Amniotic stem cell (primary cell): ENCODE measurements at regions not wholly inside any gene's neighbourhood (a gene's known extent, or its start where the extent isn't known, plus 50 kb on each side); places are given as distances from the start of the nearest gene placed in this dataset.

ENCODE experiments used
- DNase-seq: peaks from one replicate; lab custom pipeline; 2025; lab: John Stamatoyannopoulos, UW

- DNase-seq: no peak
Measured at GRCh38 chr4:4637710-4638109, 95.9 kb upstream of the STX18 start.

GRCh38 chr4:4633431-4633830 lies 91.6 kb upstream of the STX18 start:
- DNase-seq: no peak

- DNase-seq: no peak
Measured at GRCh38 chr4:4631150-4631549, 89.3 kb upstream of the STX18 start.

DNA sequence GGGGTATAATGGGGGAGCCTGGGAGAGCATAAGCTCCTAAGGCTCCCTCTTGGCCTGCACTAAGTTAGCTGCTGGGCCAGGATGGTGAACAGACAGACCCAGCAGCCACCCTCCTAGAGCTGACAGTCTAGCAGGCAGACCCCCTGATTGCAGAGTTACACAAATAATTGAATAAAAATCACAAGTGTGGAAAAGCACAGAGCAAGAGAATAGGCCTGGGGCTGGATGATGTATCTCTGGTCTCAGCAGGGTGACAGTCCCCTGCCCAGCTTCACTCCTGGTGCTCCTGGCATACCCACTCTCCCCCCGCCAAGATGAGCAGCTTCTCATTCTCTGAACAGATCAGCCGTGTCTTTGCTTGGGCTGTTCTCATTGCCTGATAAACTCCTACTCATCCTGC lies 86.1 kb upstream of the STX18 start:
- no peak for DNase-seq

- DNase-seq: no peak
Measured at GRCh38 chr4:4627111-4627510, 85.3 kb upstream of the STX18 start.

DNA sequence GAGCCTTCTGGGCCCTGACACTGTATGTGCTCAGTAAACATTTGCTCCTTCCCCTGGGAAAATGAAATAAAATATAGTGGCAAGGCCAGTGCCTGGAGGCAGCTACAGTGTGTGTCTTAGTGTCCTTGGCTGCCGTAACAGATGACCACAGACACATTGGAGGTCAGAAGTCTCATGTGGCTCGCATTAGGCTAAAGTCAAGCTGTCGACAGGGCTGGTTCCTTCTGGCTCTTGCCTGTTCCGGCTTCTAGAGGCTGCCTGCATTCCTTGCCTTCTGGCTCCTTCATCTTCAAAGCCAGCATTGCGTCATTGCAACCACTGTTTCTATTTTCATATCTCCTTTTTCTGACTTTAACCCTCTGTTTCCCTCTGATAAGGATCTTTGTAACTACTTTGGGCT lies 83.6 kb upstream of the STX18 start:
- DNase-seq: no peak

GRCh38 chr4:4624276-4624897 lies 82.5 kb upstream of the STX18 start:
- DNase-seq: no peak

DNA sequence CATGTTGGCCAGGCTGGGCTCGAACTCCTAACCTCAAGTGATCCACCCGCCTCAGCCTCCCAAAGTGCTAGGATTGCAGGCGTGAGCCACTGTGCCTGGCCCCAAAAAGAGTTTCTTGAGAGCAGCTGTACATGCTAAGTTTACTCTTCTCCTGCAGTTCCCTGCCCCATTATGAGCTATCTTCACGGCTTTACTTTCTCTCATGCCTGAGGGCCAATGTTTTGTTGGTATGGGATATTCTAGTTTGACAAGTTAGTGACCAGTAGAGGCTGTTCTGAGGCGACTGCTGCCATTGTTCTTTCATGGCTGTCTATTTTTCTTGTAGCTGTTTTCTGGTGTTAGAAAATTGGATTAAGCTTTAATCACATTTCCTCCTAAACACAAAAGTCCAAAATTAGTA lies 78.0 kb upstream of the STX18 start:
- DNase-seq: no peak

DNA sequence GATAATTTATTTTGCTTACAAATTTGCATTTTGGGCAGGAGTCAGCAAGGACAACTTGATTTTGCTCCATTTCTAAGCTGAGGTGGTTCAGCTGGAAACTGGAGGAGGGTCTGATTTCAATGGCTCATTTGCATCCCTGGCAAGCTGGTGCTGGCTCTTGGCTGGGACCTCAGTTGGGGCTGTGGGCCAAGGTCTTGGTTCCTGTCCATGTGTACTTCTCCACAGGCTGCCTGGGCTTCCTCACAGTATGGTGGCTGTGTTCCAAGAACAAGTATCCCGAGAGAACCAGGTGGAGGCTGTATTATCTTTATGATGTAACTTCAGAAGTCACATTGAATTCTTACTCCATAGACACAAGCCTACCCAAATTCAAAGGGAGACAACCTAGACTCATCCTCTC lies 77.0 kb upstream of the STX18 start:
- no peak for DNase-seq

GRCh38 chr4:4614925-4615678 lies 73.3 kb upstream of the STX18 start:
- DNase-seq: no peak

GRCh38 chr4:4613641-4614286 lies 71.9 kb upstream of the STX18 start:
- no peak for DNase-seq

- DNase-seq: no peak
Measured at GRCh38 chr4:4613126-4613465, 71.2 kb upstream of the STX18 start.

- DNase-seq: no peak
Measured at GRCh38 chr4:4610672-4611071, 68.8 kb upstream of the STX18 start.

DNA sequence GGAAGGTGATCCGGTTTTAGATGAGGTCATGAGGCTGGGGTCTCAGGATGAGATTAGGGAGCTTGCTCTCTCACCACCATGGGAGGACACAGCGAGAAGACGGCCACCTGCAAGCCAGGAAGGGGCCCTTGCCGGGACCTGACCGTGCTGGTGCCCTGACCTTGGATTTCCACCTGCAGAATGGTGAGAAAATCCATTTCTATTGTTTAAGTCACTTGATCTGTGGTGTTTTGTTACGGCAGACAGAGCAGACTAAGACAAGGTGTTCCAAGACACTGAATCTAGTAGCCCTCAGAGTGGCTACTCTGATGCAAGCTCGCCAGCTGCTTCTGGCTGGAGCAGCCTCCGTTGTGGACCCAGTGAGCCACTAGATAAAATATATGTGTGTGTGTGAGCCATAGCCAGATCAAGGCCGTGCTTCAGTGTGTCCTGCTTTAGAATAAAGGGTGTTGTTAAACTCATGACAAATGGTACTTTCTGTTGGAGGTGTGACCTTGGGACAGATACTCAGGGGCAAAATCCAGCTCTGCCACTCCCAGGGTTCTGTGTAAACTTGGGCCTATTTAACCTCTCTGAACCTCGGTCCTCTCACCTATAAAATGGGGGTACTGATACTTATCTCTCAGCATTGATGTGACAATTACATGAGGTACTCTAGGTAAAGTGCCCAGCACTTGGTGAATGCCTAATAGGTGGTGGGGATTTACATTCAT lies 67.9 kb upstream of the STX18 start:
- no peak for DNase-seq

DNA sequence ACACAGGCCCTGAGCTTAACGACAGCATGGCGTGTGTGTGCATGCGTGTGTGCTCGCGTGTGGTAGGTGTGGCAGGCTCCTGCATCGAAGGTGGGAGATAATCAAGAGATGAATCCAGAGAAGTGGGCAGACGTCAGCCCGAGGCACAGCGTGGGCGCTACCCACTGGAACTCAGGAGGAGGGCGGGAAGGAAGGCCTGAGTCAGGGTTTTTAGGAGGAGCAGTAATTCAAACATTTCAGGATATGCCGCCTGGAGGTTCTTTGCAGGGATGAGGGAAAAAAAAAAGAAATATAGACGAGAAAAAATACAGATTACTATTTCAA lies 66.3 kb upstream of the STX18 start:
- DNase-seq: no peak

GRCh38 chr4:4607336-4608213 lies 65.7 kb upstream of the STX18 start:
- DNase-seq: no peak

- no peak for DNase-seq
Measured at GRCh38 chr4:4606321-4606720, 64.5 kb upstream of the STX18 start.

- no peak for DNase-seq
Measured at GRCh38 chr4:4605849-4606248, 64.0 kb upstream of the STX18 start.

DNA sequence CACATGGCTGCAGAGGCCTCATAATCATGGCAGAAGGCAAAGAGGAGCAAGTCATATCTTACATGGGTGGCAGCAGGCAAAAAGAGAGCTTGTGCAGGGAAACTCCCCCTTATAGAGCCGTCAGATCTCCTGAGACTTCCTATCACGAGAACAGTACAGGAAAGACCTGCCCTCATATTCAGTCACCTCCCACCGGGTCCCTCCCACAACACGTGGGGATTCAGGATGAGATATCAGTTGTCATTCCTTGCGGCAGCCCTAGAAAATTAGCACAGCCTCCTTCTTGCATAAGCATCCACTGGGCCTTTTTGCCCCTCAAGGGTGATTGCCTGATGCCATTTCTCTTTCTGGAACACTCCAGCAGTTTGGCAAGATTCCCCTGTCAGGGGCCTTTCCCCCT lies 61.7 kb upstream of the STX18 start:
- DNase-seq: no peak

DNA sequence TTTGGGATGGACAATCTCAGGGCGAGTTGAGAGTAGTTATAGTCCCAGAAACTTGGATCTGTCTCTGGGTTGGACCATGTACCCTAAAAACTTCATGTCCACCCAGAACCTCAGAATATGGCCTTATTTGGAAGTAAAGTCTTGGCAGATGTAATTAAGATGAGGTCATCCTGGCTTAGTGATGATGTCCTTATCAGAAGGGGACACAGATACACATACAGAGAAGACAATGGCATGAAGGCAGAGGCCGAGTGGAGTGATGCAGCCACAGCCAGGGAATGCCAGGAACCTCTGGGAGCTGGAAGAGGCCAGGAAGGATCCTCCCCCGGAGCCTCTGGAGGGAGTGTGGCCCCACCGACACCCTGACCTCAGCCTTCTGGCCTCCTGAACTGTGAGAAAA lies 61.2 kb upstream of the STX18 start:
- no peak for DNase-seq

GRCh38 chr4:4602468-4602867 lies 60.6 kb upstream of the STX18 start:
- no peak for DNase-seq

- DNase-seq: no peak
Measured at GRCh38 chr4:4601803-4602369, 60.0 kb upstream of the STX18 start.
